H1 (cell line): ENCODE measurements at regions not wholly inside any gene's neighbourhood (a gene's known extent, or its start where the extent isn't known, plus 50 kb on each side); places are given as distances from the start of the nearest gene placed in this dataset.

Experiments used
- CTCF ChIA-PET: fragments of 300-600 bp; sonication (Branson Sonifier 250); formaldehyde crosslinking; loops from one replicate; lab custom pipeline; 2021; ENCODE audit not compliant: partially characterized antibody; lab: Charles Lee
- POLR2A ChIA-PET: fragments of 300-600 bp; sonication (Branson Sonifier 250); formaldehyde crosslinking; loops from one replicate; lab custom pipeline; 2021; ENCODE audit warnings: inconsistent platforms; ENCODE audit not compliant: partially characterized antibody; lab: Charles Lee
- DNase-seq, 2 experiments: peaks; one replicate each; pipeline versions ENCODE4 v3.0.0 to v3.0.0-alpha.2; 2010 to 2022; ENCODE audit warnings: low spot score in 2 of 2, low read depth in 1 of 2, mixed read lengths in 1 of 2
- FAIRE-seq: peaks from 2 replicates; lab custom pipeline; 2011; peaks lifted over from hg19 to GRCh38; lab: Jason Lieb, UNC
- H2AFZ ChIP-seq: 2 replicates; pipeline ENCODE4 v1.8.1; 2012; ENCODE audit warnings: low read length, inconsistent platforms
- H2AK5ac ChIP-seq: 2 replicates; pipeline ENCODE4 v1.6.1; 2013; ENCODE audit warnings: low read depth, low read length
- H2BK120ac ChIP-seq: replicated peaks from 2 replicates; pipeline ENCODE3; 2013; ENCODE audit warnings: low read depth, low read length, inconsistent platforms
- H2BK12ac ChIP-seq: 2 replicates; pipeline ENCODE4 v1.6.1; 2013; ENCODE audit warnings: low read depth, low read length
- H2BK15ac ChIP-seq: 2 replicates; pipeline ENCODE4 v1.6.1; 2013; ENCODE audit warnings: low read length
- H2BK20ac ChIP-seq: 2 replicates; pipeline ENCODE4 v1.6.1; 2013; ENCODE audit warnings: low read length
- H2BK5ac ChIP-seq: 2 replicates; pipeline ENCODE4 v1.6.1; 2013; ENCODE audit warnings: low read depth, low read length
- H3K14ac ChIP-seq: 2 replicates; pipeline ENCODE4 v1.6.1; 2013; ENCODE audit warnings: inconsistent platforms; ENCODE audit not compliant: insufficient read length
- H3K18ac ChIP-seq: 2 replicates; pipeline ENCODE4 v1.6.1; 2013; ENCODE audit warnings: low read length; ENCODE audit errors: extremely low read depth
- H3K23ac ChIP-seq: 2 replicates; pipeline ENCODE4 v1.6.1; 2013; ENCODE audit warnings: inconsistent platforms; ENCODE audit not compliant: insufficient read length
- H3K23me2 ChIP-seq: 2 replicates; pipeline ENCODE4 v1.6.1; 2013; ENCODE audit warnings: low read depth, low read length
- H3K27ac ChIP-seq: 2 replicates; pipeline ENCODE4 v1.6.1; 2011; ENCODE audit warnings: low read depth, low read length, inconsistent platforms
- H3K27me3 ChIP-seq, 4 experiments: replicated peaks in 1 of 4; 1 replicate in 1 of 4; 2 replicates in 3 of 4; pipeline versions ENCODE4 v1.6.1 to v1.8.1; 2011 to 2013; ENCODE audit warnings: low read length in 3 of 4, mild to moderate bottlenecking in 3 of 4, inconsistent platforms in 2 of 4, mixed read lengths in 2 of 4, moderate library complexity in 1 of 4; ENCODE audit not compliant: control insufficient read depth in 3 of 4, insufficient read depth in 3 of 4; ENCODE audit errors: extremely low read depth in 1 of 4
- H3K36me3 ChIP-seq, 4 experiments: 2 replicates each; pipeline versions ENCODE4 v1.6.1 to v1.8.1; 2011 to 2013; ENCODE audit warnings: mild to moderate bottlenecking in 4 of 4, low read length in 3 of 4, moderate library complexity in 2 of 4, control low read depth in 1 of 4, inconsistent platforms in 1 of 4; ENCODE audit not compliant: insufficient read depth in 4 of 4, control insufficient read depth in 2 of 4
- H3K4ac ChIP-seq: replicated peaks from 2 replicates; pipeline ENCODE3; 2013; ENCODE audit warnings: low read length, low read depth, mixed read lengths, inconsistent platforms; ENCODE audit not compliant: insufficient read length
- H3K4me1 ChIP-seq, 4 experiments: replicated peaks in 1 of 4; 1 replicate in 1 of 4; 2 replicates in 3 of 4; pipeline versions ENCODE4 v1.6.1 to v1.8.1; 2011 to 2013; ENCODE audit warnings: low read length in 3 of 4, inconsistent platforms in 2 of 4, mixed read lengths in 1 of 4; ENCODE audit not compliant: insufficient read depth in 4 of 4, control insufficient read depth in 3 of 4
- H3K4me2 ChIP-seq, 2 experiments: 2 replicates each; pipeline versions ENCODE4 v1.6.1 to v1.8.1; 2011 to 2013; ENCODE audit warnings: low read depth in 2 of 2, low read length in 2 of 2, control low read depth in 1 of 2, inconsistent platforms in 1 of 2, mild to moderate bottlenecking in 1 of 2; ENCODE audit not compliant: insufficient read depth in 1 of 2
- H3K4me3 ChIP-seq, 4 experiments: fragments of 200-600, 300-600 bp in 1 of 4; sonication (generic), shearing (Covaris generic), sonication (Bioruptor Twin) in 1 of 4; 2 replicates each; pipeline versions ENCODE4 v1.5.1 to v1.8.1; 2011 to 2016; ENCODE audit warnings: low read length in 4 of 4, low read depth in 3 of 4, control low read depth in 2 of 4, inconsistent platforms in 2 of 4, mild to moderate bottlenecking in 2 of 4, mixed read lengths in 1 of 4, moderate library complexity in 1 of 4; ENCODE audit not compliant: insufficient read depth in 2 of 4; ENCODE audit errors: extremely low read depth in 1 of 4
- H3K56ac ChIP-seq: replicated peaks from 2 replicates; pipeline ENCODE3; 2013; ENCODE audit warnings: low read depth, mild to moderate bottlenecking, mixed read lengths, low read length, inconsistent platforms; ENCODE audit not compliant: insufficient read length
- H3K79me1 ChIP-seq: 2 replicates; pipeline ENCODE4 v1.6.1; 2013; ENCODE audit warnings: low read depth, low read length, control low read depth
- H3K79me2 ChIP-seq, 2 experiments: 2 replicates each; pipeline versions ENCODE4 v1.6.1 to v1.8.1; 2012 to 2013; ENCODE audit warnings: low read length in 2 of 2, mild to moderate bottlenecking in 2 of 2, inconsistent platforms in 1 of 2; ENCODE audit not compliant: insufficient read depth in 2 of 2, control insufficient read depth in 1 of 2
- H3K9ac ChIP-seq, 4 experiments: replicated peaks in 1 of 4; 1 replicate in 1 of 4; 2 replicates in 3 of 4; pipeline versions ENCODE4 v1.6.1 to v1.8.1; 2011 to 2013; ENCODE audit warnings: low read depth in 3 of 4, low read length in 3 of 4, control low read depth in 2 of 4, mild to moderate bottlenecking in 2 of 4, moderate library complexity in 2 of 4, inconsistent platforms in 1 of 4; ENCODE audit errors: extremely low read depth in 1 of 4
- H3K9me3 ChIP-seq, 2 experiments: 2 replicates each; pipeline versions ENCODE4 v1.6.1 to v1.8.1; 2012 to 2013; ENCODE audit warnings: mild to moderate bottlenecking in 2 of 2, moderate library complexity in 2 of 2, control low read depth in 1 of 2, inconsistent platforms in 1 of 2, low read depth in 1 of 2, low read length in 1 of 2, mixed read lengths in 1 of 2; ENCODE audit not compliant: insufficient read depth in 2 of 2
- H4K20me1 ChIP-seq, 2 experiments: replicated peaks in 1 of 2; 2 replicates each; pipeline versions ENCODE3 to v1.8.1; 2011 to 2013; ENCODE audit warnings: inconsistent platforms in 2 of 2, low read length in 2 of 2, mild to moderate bottlenecking in 1 of 2; ENCODE audit not compliant: insufficient read depth in 2 of 2, control insufficient read depth in 1 of 2
- H4K5ac ChIP-seq: 2 replicates; pipeline ENCODE4 v1.6.1; 2013; ENCODE audit warnings: low read length, low read depth, mixed read lengths, inconsistent platforms; ENCODE audit not compliant: insufficient read length
- H4K8ac ChIP-seq: 2 replicates; pipeline ENCODE4 v1.8.0; 2013; ENCODE audit warnings: mild to moderate bottlenecking, moderate library complexity, low read length, inconsistent platforms; ENCODE audit not compliant: insufficient read depth; ENCODE audit errors: extremely low read depth
- H4K91ac ChIP-seq: replicated peaks from 2 replicates; pipeline ENCODE3; 2013; ENCODE audit warnings: low read length, mixed read lengths, inconsistent platforms; ENCODE audit not compliant: insufficient read length
- CEBPB ChIP-seq: IDR thresholded peaks from 2 replicates; pipeline ENCODE4 v1.6.1; 2012; ENCODE audit warnings: low read depth, low read length
- KDM5A ChIP-seq: fragments of 200-600 bp; IDR thresholded peaks from 2 replicates; pipeline ENCODE4 v1.7.1; 2012; ENCODE audit warnings: mild to moderate bottlenecking, low read length, inconsistent platforms, mixed read lengths
- RFX5 ChIP-seq: IDR thresholded peaks from 2 replicates; pipeline ENCODE4 v1.6.1; 2011; ENCODE audit warnings: low read depth, low read length, improper control_type of control experiment, borderline replicate concordance
- RNF2 ChIP-seq: fragments of 200-900, 300-1000 bp; sonication (generic); IDR thresholded peaks from 2 replicates; pipeline ENCODE4 v1.7.1; 2016; ENCODE audit warnings: borderline replicate concordance, low read depth, mild to moderate bottlenecking, antibody characterized with exemption, low read length; ENCODE audit not compliant: poor library complexity, severe bottlenecking; ENCODE audit errors: missing control alignments
- RXRA ChIP-seq: IDR thresholded peaks from 2 replicates; pipeline ENCODE4 v1.6.1; 2011; ENCODE audit warnings: low read depth, mild to moderate bottlenecking, low read length, moderate library complexity; ENCODE audit not compliant: insufficient read depth
- SRF ChIP-seq: IDR thresholded peaks from 2 replicates; pipeline ENCODE4 v1.6.1; 2011; ENCODE audit warnings: mild to moderate bottlenecking, low read depth, low read length, moderate library complexity
- WGBS, 2 experiments: shearing (Covaris generic) in 1 of 2; methylation state at CpG; one replicate each; pipeline versions ENCODE4 v1.1.6 to v1.1.7; 2013 to 2015; ENCODE audit warnings: low lambda C conversion rate in 2 of 2, mixed read lengths in 2 of 2, inconsistent platforms in 1 of 2, low coverage in 1 of 2, missing lambda C conversion rate in 1 of 2; ENCODE audit not compliant: insufficient replicate concordance in 2 of 2, insufficient coverage in 1 of 2, insufficient read length in 1 of 2; ENCODE audit errors: extremely low coverage in 1 of 2, missing lambda C conversion rate in 1 of 2; 5-methylcytosine and 5-hydroxymethylcytosine counted together
- TF ChIP-seq, protein P1 (sequence below): IDR thresholded peaks from 2 replicates; pipeline ENCODE4 v1.6.1; 2012; ENCODE audit warnings: low read length, inconsistent platforms

DNA sequence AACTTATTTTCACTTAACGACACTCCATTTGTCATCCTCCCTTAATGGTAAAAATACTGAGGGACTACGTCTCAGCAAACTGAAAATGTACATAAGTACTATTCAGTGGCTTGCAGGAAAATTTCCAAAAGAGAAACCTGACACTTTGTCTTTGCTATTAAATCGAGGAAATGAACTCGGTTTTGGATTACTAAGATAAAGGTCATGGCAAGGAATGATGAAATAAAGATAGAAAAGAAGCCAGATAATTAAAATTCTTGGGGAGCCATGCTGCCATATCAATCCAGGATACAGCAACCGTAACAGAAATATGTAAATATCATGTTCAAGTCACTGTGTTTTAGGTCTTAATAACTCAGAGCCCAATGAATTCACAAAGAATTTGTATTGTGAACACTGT is 647.8 kb downstream of the CDH9 start:
- Histone ChIP-seq H4K8ac (no peak overlapping the region), H3K4me3 (no peak overlapping the region), H2BK5ac (no peak overlapping the region), H2BK12ac (no peak overlapping the region), H3K79me2 (no peaks in the 10 kb centered on the region), H3K27me3 (no peaks in the 10 kb centered on the region), H3K4me2 (no peak overlapping the region), H3K4me1 (no peaks in the 10 kb centered on the region; a peak in 1 of 7 replicates), H4K91ac (no peak overlapping the region), H3K9ac (no peak overlapping the region), H3K79me1 (no peaks in the 10 kb centered on the region), H2BK20ac (no peak overlapping the region), H3K14ac (no peak overlapping the region), H3K27ac (no peak overlapping the region), H2AK5ac (no peak overlapping the region), H2AFZ (no peak overlapping the region), H4K20me1 (no peaks in the 10 kb centered on the region), H3K23ac (no peak overlapping the region), H4K5ac (no peak overlapping the region), H3K56ac (no peak overlapping the region), H2BK120ac (no peak overlapping the region), H3K23me2 (no peaks in the 10 kb centered on the region), H3K4ac (no peak overlapping the region), H3K18ac (no peak overlapping the region), H3K36me3 (no peaks in the 10 kb centered on the region), H2BK15ac (no peak overlapping the region), H3K9me3 (no peaks in the 10 kb centered on the region; a peak in 1 of 4 replicates)
- no peak for TF ChIP-seq SRF
- TF ChIP-seq, protein P1, sequence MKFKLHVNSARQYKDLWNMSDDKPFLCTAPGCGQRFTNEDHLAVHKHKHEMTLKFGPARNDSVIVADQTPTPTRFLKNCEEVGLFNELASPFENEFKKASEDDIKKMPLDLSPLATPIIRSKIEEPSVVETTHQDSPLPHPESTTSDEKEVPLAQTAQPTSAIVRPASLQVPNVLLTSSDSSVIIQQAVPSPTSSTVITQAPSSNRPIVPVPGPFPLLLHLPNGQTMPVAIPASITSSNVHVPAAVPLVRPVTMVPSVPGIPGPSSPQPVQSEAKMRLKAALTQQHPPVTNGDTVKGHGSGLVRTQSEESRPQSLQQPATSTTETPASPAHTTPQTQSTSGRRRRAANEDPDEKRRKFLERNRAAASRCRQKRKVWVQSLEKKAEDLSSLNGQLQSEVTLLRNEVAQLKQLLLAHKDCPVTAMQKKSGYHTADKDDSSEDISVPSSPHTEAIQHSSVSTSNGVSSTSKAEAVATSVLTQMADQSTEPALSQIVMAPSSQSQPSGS, result no peak
- no peak for TF ChIP-seq RFX5
- TF ChIP-seq RXRA, result no peak
- no peak for TF ChIP-seq KDM5A
- no peak for TF ChIP-seq CEBPB
- no peak for TF ChIP-seq RNF2
- WGBS, 2 experiments, result 88 to 100% methylated on average over 1 to 5 of the region's 5 CpGs
- no peak for FAIRE-seq
- no peak for DNase-seq
- POLR2A ChIA-PET, result no interaction called here
- CTCF ChIA-PET, result interaction anchor here (1.1 kb wide), 1 partner anchor 10 kb away, joined by 3 read pairs; no protein-coding TSS in a partner anchor
